ENCODE measurements at regions not wholly inside any gene's neighbourhood (a gene's known extent, or its start where the extent isn't known, plus 50 kb on each side); places are given as distances from the start of the nearest gene placed in this dataset.

- TF ChIP-seq CTCF (IDR thresholded peaks at IDR 0.05; ENCODE audit: control extremely low read depth, extremely low read depth, low read depth, missing control alignments): no peak
- CTCF ChIA-PET: no interaction called here
- no peak for DNase-seq (ENCODE audit: extremely low spot score)
- POLR2A ChIA-PET: no interaction called here
These were observed 76.2 kb upstream of the CADM1 start for GRCh38 chr11:115580416-115580815.

GRCh38 chr11:115579181-115579825 lies 75.1 kb upstream of the CADM1 start:
- POLR2A ChIA-PET: no interaction called here
- CTCF ChIA-PET: no interaction called here
- no peak for DNase-seq (ENCODE audit: extremely low spot score)
- TF ChIP-seq CTCF (IDR thresholded peaks at IDR 0.05; ENCODE audit: control extremely low read depth, extremely low read depth, low read depth, missing control alignments): no peak

GRCh38 chr11:115578275-115578674 lies 74.1 kb upstream of the CADM1 start:
- TF ChIP-seq CTCF (IDR thresholded peaks at IDR 0.05; ENCODE audit: control extremely low read depth, extremely low read depth, low read depth, missing control alignments): no peak
- ChIA-PET CTCF (no interaction called here), POLR2A (no interaction called here)
- no peak for DNase-seq (ENCODE audit: extremely low spot score)

- CTCF ChIA-PET: no interaction called here
- TF ChIP-seq CTCF (IDR thresholded peaks at IDR 0.05; ENCODE audit: control extremely low read depth, extremely low read depth, low read depth, missing control alignments): no peak
These were observed 73.5 kb upstream of the CADM1 start for GRCh38 chr11:115577701-115578100.

GRCh38 chr11:115576606-115577380 lies 72.6 kb upstream of the CADM1 start:
- ChIA-PET CTCF (no interaction called here), POLR2A (no interaction called here)
- no peak for TF ChIP-seq CTCF (IDR thresholded peaks at IDR 0.05; ENCODE audit: control extremely low read depth, extremely low read depth, low read depth, missing control alignments)
- no peak for DNase-seq (ENCODE audit: extremely low spot score)

More at GRCh38 chr11:115577701-115578100, 73.5 kb upstream of the CADM1 start:
- POLR2A ChIA-PET: no interaction called here
- DNase-seq (ENCODE audit: extremely low spot score): no peak

- ChIA-PET POLR2A (no interaction called here), CTCF (no interaction called here)
- TF ChIP-seq CTCF (IDR thresholded peaks at IDR 0.05; ENCODE audit: control extremely low read depth, extremely low read depth, low read depth, missing control alignments): no peak
- no peak for DNase-seq (ENCODE audit: extremely low spot score)
These were observed 68.3 kb upstream of the CADM1 start for GRCh38 chr11:115572551-115572950.

All from GM10248 (cell line).